H1 (cell line): ENCODE measurements at regions not wholly inside any gene's neighbourhood (a gene's known extent, or its start where the extent isn't known, plus 50 kb on each side); places are given as distances from the start of the nearest gene placed in this dataset.

Experiments used
- HDAC6 ChIP-seq: IDR thresholded peaks from one replicate; pipeline ENCODE4 v1.7.1; 2012; ENCODE audit warnings: low read depth, mild to moderate bottlenecking, inconsistent platforms, low read length, moderate library complexity
- PHF8 ChIP-seq: fragments of 200-600 bp; sonication (generic); conservative IDR thresholded peaks from 2 replicates; pipeline ENCODE4 v1.7.1; 2012; ENCODE audit warnings: low read depth, mild to moderate bottlenecking, inconsistent platforms, low read length, moderate library complexity
- POU5F1 ChIP-seq: IDR thresholded peaks from 2 replicates; pipeline ENCODE4 v1.6.1; 2011; ENCODE audit warnings: low read depth, mild to moderate bottlenecking, low read length, moderate library complexity
- RFX5 ChIP-seq: IDR thresholded peaks from 2 replicates; pipeline ENCODE4 v1.6.1; 2011; ENCODE audit warnings: low read depth, low read length, improper control_type of control experiment, borderline replicate concordance
- RXRA ChIP-seq: IDR thresholded peaks from 2 replicates; pipeline ENCODE4 v1.6.1; 2011; ENCODE audit warnings: low read depth, mild to moderate bottlenecking, low read length, moderate library complexity; ENCODE audit not compliant: insufficient read depth
- TAF1 ChIP-seq: IDR thresholded peaks from 2 replicates; pipeline ENCODE4 v1.6.1; 2011; ENCODE audit warnings: mild to moderate bottlenecking, low read depth, low read length

DNA sequence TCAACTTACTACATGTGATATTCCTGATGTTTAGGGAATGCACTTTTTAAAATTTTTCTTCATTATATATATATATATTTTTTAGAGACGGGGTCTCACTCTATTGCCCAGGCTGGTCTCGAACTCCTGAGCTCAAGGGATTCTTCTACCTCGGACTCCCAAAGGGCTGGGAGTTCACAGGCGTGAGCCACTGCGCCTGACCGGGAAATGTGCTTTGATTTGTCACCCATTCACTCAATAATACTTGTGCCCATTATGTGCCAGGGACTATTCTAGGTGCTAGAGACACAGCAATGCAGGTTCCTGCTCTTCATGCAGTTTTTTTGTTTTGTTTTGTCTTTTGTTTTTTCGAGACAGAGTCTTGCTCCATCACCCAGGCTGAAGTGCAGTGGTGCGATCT, 56.1 kb upstream of the INCENP start (continued):
- TF ChIP-seq PHF8 (no peak), HDAC6 (no peak), RFX5 (no peak), POU5F1 (no peak), RXRA (no peak), TAF1 (no peak)
